ENCODE measurements at regions not wholly inside any gene's neighbourhood (a gene's known extent, or its start where the extent isn't known, plus 50 kb on each side); places are given as distances from the start of the nearest gene placed in this dataset.
"Not testable (repeated sequence)": the region's sequence is repeated elsewhere in the genome, so short reads cannot be mapped to it uniquely, and the experiment has no call there.

DNA sequence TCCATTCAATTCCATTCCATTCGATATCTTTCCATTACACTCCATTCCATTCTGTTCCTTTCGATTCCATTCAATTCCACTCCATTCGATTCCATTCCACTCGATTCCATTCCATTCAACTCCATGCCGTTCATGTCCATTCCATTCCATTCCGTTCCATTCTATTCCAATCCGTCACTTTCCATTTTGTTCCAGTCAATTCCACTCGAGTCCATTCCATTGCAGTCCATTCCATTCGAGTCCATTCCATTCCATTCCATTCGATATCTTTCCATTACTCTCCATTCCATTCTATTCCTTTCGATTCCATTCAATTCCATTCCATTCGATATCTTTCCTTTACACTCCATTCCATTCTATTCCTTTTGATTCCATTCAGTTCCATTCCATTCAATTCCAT, 2592.9 kb upstream of the TPTE start:
- not testable (repeated sequence) for TF ChIP-seq POLR2A, POLR2AphosphoS5, EP300 (IDR thresholded peaks at IDR 0.05)
- TF ChIP-seq, protein P1, sequence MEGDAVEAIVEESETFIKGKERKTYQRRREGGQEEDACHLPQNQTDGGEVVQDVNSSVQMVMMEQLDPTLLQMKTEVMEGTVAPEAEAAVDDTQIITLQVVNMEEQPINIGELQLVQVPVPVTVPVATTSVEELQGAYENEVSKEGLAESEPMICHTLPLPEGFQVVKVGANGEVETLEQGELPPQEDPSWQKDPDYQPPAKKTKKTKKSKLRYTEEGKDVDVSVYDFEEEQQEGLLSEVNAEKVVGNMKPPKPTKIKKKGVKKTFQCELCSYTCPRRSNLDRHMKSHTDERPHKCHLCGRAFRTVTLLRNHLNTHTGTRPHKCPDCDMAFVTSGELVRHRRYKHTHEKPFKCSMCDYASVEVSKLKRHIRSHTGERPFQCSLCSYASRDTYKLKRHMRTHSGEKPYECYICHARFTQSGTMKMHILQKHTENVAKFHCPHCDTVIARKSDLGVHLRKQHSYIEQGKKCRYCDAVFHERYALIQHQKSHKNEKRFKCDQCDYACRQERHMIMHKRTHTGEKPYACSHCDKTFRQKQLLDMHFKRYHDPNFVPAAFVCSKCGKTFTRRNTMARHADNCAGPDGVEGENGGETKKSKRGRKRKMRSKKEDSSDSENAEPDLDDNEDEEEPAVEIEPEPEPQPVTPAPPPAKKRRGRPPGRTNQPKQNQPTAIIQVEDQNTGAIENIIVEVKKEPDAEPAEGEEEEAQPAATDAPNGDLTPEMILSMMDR (IDR thresholded peaks at IDR 0.05), result not testable (repeated sequence)
